ENCODE measurements at regions not wholly inside any gene's neighbourhood (a gene's known extent, or its start where the extent isn't known, plus 50 kb on each side); places are given as distances from the start of the nearest gene placed in this dataset.

DNA sequence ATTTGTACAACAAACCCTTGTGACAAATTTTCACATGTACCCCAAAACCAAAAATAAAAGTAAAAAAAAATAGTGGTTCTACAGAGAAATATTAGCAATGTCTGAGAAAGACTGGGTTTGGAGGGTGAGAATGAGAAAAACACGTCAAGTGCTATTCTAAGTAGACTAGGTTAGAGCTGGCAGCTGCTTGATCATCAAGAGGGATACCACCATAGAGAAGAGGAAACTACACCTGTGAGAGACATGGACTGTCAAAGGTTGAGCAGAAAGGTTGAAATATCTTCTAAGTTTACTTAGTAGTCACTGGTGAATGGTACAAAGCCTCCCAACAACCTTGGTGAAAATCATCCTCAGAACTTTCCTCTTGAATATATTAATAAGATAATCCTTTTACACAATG lies 126.9 kb upstream of the ITGA4 start:
- Histone ChIP-seq H3K4me3 (replicated peaks in 1 of 2; ENCODE audit: low read depth in 1 of 2, low read length in 2 of 2) (no peak overlapping the region), H3K9ac (ENCODE audit: low read length) (no peak overlapping the region)
- CTCF ChIA-PET, result no interaction called here

More for the DNA sequence above, 126.9 kb upstream of the ITGA4 start:
- Histone ChIP-seq H3K79me2 (ENCODE audit: insufficient read depth, low read length) (no peaks in the 10 kb centered on the region), H3K27me3 (ENCODE audit: insufficient read depth, low read length) (no peaks in the 10 kb centered on the region), H4K20me1 (ENCODE audit: insufficient read depth) (no peaks in the 10 kb centered on the region), H3K4me1 (ENCODE audit: control insufficient read depth in 1 of 2, insufficient read depth in 2 of 2, low read length in 2 of 2) (no peaks in the 10 kb centered on the region), H3K27ac (ENCODE audit: low read depth, low read length) (no peak overlapping the region), H3K36me3 (ENCODE audit: control insufficient read depth in 1 of 2, insufficient read depth in 2 of 2, low read length in 2 of 2) (no peaks in the 10 kb centered on the region), H3K9me2 (ENCODE audit: insufficient read depth) (no peaks in the 10 kb centered on the region), H2AFZ (ENCODE audit: low read depth, low read length, poor library complexity, severe bottlenecking) (no peak overlapping the region), H3K4me2 (ENCODE audit: low read length) (no peak overlapping the region), H3K9me3 (ENCODE audit: control insufficient read depth in 1 of 2, insufficient read depth in 1 of 2, low read depth in 1 of 2, low read length in 2 of 2) (no peaks in the 10 kb centered on the region)
- RAD21 ChIA-PET (ENCODE audit: low non-redundant PET in 1 of 2, low total read pairs in 2 of 2, uncharacterized antibody in 2 of 2, unreplicated experiment in 2 of 2), result no interaction called here
- POLR2A ChIA-PET, result no interaction called here
- intact Hi-C loops (cut with micrococcal nuclease), result no loop called here
- BruUV-seq (replicated peaks), result no TSS peak
- TF ChIP-seq POLR2AphosphoS5 (IDR thresholded peaks at IDR 0.05; ENCODE audit: low read depth, low read length), result no peak
- TF ChIP-seq JUND (IDR thresholded peaks at IDR 0.05), result no peak
- TF ChIP-seq POLR2A (IDR thresholded peaks at IDR 0.05; ENCODE audit: borderline replicate concordance, extremely low read depth, insufficient read depth, insufficient read length), result no peak
- TF ChIP-seq YY1 (IDR thresholded peaks at IDR 0.05; ENCODE audit: extremely low read depth, insufficient replicate concordance, low read depth, low read length), result no peak
- TF ChIP-seq, protein P1, sequence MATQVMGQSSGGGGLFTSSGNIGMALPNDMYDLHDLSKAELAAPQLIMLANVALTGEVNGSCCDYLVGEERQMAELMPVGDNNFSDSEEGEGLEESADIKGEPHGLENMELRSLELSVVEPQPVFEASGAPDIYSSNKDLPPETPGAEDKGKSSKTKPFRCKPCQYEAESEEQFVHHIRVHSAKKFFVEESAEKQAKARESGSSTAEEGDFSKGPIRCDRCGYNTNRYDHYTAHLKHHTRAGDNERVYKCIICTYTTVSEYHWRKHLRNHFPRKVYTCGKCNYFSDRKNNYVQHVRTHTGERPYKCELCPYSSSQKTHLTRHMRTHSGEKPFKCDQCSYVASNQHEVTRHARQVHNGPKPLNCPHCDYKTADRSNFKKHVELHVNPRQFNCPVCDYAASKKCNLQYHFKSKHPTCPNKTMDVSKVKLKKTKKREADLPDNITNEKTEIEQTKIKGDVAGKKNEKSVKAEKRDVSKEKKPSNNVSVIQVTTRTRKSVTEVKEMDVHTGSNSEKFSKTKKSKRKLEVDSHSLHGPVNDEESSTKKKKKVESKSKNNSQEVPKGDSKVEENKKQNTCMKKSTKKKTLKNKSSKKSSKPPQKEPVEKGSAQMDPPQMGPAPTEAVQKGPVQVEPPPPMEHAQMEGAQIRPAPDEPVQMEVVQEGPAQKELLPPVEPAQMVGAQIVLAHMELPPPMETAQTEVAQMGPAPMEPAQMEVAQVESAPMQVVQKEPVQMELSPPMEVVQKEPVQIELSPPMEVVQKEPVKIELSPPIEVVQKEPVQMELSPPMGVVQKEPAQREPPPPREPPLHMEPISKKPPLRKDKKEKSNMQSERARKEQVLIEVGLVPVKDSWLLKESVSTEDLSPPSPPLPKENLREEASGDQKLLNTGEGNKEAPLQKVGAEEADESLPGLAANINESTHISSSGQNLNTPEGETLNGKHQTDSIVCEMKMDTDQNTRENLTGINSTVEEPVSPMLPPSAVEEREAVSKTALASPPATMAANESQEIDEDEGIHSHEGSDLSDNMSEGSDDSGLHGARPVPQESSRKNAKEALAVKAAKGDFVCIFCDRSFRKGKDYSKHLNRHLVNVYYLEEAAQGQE (IDR thresholded peaks at IDR 0.05; ENCODE audit: low read depth), result no peak
- TF ChIP-seq, protein P2, sequence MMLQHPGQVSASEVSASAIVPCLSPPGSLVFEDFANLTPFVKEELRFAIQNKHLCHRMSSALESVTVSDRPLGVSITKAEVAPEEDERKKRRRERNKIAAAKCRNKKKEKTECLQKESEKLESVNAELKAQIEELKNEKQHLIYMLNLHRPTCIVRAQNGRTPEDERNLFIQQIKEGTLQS (IDR thresholded peaks at IDR 0.05), result no peak
- ATAC-seq (no peak), DNase-seq (ENCODE audit: low read depth, low spot score) (no peak)

Data from HCT116 (cell line).